ENCODE measurements at regions not wholly inside any gene's neighbourhood (a gene's known extent, or its start where the extent isn't known, plus 50 kb on each side); places are given as distances from the start of the nearest gene placed in this dataset.
"Not testable (repeated sequence)": the region's sequence is repeated elsewhere in the genome, so short reads cannot be mapped to it uniquely, and the experiment has no call there.

GRCh38 chr2:106339609-106340008 lies 128.6 kb downstream of the RGPD3 start:
- no peak for DNase-seq

- no peak for DNase-seq
Measured at GRCh38 chr2:106339132-106339531, 129.1 kb downstream of the RGPD3 start.

GRCh38 chr2:106338043-106338442 lies 130.2 kb downstream of the RGPD3 start:
- DNase-seq, result no peak

GRCh38 chr2:106336737-106337136 lies 131.5 kb downstream of the RGPD3 start:
- DNase-seq, result no peak

- DNase-seq, result no peak
Measured at GRCh38 chr2:106336108-106336507, 132.1 kb downstream of the RGPD3 start.

GRCh38 chr2:106334802-106335201 lies 133.4 kb downstream of the RGPD3 start:
- DNase-seq, result no peak

GRCh38 chr2:106333253-106333873 lies 134.8 kb downstream of the RGPD3 start:
- not testable (repeated sequence) for DNase-seq

GRCh38 chr2:106332054-106332453 lies 136.2 kb downstream of the RGPD3 start:
- no peak for DNase-seq

GRCh38 chr2:106330384-106331261 lies 136.5 kb upstream of the UXS1 start:
- not testable (repeated sequence) for DNase-seq

GRCh38 chr2:106323337-106324013 lies 129.4 kb upstream of the UXS1 start:
- DNase-seq, result no peak

- no peak for DNase-seq
Measured at GRCh38 chr2:106322281-106322680, 128.2 kb upstream of the UXS1 start.

GRCh38 chr2:106320439-106320838 lies 126.3 kb upstream of the UXS1 start:
- not testable (repeated sequence) for DNase-seq

GRCh38 chr2:106316915-106317314 lies 122.8 kb upstream of the UXS1 start:
- DNase-seq, result no peak

- no peak for DNase-seq
Measured at GRCh38 chr2:106314444-106314843, 120.3 kb upstream of the UXS1 start.

- no peak for DNase-seq
Measured at GRCh38 chr2:106311041-106311370, 116.9 kb upstream of the UXS1 start.

GRCh38 chr2:106307860-106308259 lies 113.8 kb upstream of the UXS1 start:
- DNase-seq, result no peak

- DNase-seq, result no peak
Measured at GRCh38 chr2:106306387-106306786, 112.3 kb upstream of the UXS1 start.

- DNase-seq, result no peak
Measured at GRCh38 chr2:106304612-106305184, 110.6 kb upstream of the UXS1 start.

- no peak for DNase-seq
Measured at GRCh38 chr2:106299696-106300095, 105.6 kb upstream of the UXS1 start.

GRCh38 chr2:106296182-106296815 lies 102.2 kb upstream of the UXS1 start:
- no peak for DNase-seq

GRCh38 chr2:106294182-106294581 lies 100.1 kb upstream of the UXS1 start:
- DNase-seq, result no peak

- no peak for DNase-seq
Measured at GRCh38 chr2:106293271-106293783, 99.2 kb upstream of the UXS1 start.

- no peak for DNase-seq
Measured at GRCh38 chr2:106292627-106293026, 98.5 kb upstream of the UXS1 start.

Data from stimulated activated CD4-positive, alpha-beta T cell treated with anti-CD3 and anti-CD28 coated beads, Interleukin-15, amount 100 ng/mL, for 24 hours (primary cell).